ENCODE measurements at regions not wholly inside any gene's neighbourhood (a gene's known extent, or its start where the extent isn't known, plus 50 kb on each side); places are given as distances from the start of the nearest gene placed in this dataset.

DNA sequence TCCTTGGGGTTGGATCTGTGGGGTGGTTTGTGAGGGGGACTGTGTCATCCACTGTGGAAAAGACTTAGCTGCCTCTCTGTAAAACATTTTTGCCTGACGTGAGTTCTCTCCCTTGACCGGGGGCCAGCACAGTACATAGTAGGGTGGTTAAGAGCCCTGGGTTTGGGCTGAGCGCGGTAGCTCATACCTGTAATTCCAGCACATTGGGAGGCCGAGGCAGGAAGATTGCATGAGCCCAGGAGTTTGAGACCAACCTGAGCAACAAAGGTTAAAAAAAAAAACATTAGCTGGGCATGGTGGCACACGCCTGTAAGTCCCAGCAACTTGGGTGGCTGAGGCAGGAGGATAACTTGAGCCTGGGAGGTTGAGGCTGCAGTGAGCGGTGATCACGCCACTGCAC, 74.7 kb upstream of the WNT7B start:
- Histone ChIP-seq H3K27me3 (no peaks in the 10 kb centered on the region), H3K4me1 (peaks cover 0 to 83% (median 63%) of the 10 kb centered on the region in 4 donors), H3K36me3 (peaks cover 0 to 12% (median 0%) of the 10 kb centered on the region in 3 donors), H3K27ac (peak overlapping the region; percentile 98 to 99), H3K4me3 (no peak overlapping the region), H3K9me3 (no peaks in the 10 kb centered on the region)
- intact Hi-C loops (cut with DNase I; ENCODE audit: low total_unique reads), result no loop called here
- DNase-seq, result peak in 1 of 2 donors; percentile 19
- TF ChIP-seq, protein P1, sequence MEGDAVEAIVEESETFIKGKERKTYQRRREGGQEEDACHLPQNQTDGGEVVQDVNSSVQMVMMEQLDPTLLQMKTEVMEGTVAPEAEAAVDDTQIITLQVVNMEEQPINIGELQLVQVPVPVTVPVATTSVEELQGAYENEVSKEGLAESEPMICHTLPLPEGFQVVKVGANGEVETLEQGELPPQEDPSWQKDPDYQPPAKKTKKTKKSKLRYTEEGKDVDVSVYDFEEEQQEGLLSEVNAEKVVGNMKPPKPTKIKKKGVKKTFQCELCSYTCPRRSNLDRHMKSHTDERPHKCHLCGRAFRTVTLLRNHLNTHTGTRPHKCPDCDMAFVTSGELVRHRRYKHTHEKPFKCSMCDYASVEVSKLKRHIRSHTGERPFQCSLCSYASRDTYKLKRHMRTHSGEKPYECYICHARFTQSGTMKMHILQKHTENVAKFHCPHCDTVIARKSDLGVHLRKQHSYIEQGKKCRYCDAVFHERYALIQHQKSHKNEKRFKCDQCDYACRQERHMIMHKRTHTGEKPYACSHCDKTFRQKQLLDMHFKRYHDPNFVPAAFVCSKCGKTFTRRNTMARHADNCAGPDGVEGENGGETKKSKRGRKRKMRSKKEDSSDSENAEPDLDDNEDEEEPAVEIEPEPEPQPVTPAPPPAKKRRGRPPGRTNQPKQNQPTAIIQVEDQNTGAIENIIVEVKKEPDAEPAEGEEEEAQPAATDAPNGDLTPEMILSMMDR (IDR thresholded peaks at IDR 0.05), result no peak

DNA sequence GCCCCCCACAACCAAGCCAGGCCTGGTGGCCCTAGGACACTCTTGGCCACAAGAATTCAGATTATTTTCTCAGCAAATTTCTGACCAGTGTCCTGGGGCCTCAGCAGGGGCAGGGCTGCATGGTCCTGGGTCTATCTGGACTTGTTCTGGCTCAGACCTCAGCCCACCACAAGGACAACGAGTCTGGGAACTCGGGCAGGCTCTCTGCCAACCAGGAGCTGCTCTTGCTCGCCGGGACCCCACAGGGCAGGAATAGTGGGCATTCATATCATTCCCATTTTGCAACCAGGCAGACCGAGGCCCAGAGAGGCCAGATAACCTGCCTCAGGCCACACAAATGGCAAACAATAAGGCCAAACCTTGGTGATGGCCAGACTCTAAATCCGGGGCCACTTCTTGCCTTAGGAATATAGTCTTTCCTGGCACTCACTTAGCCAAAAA, 75.4 kb upstream of the WNT7B start:
- TF ChIP-seq, protein P1 (IDR thresholded peaks at IDR 0.05), result no peak
- H3K4me1 ChIP-seq, result peaks cover 0 to 83% (median 61%) of the 10 kb centered on the region in 4 donors
- no peaks in the 10 kb centered on the region for H3K9me3 ChIP-seq
- peak in 1 of 2 donors; percentile 68 for DNase-seq
- H3K27me3 ChIP-seq, result no peaks in the 10 kb centered on the region
- peaks cover 0 to 12% (median 0%) of the 10 kb centered on the region in 3 donors for H3K36me3 ChIP-seq
- peak overlapping the region; percentile 98 to 99 for H3K27ac ChIP-seq
- intact Hi-C loops (cut with DNase I; ENCODE audit: low total_unique reads), result no loop called here
- peak overlapping the region; percentile 84 to 96 for H3K4me3 ChIP-seq

DNA sequence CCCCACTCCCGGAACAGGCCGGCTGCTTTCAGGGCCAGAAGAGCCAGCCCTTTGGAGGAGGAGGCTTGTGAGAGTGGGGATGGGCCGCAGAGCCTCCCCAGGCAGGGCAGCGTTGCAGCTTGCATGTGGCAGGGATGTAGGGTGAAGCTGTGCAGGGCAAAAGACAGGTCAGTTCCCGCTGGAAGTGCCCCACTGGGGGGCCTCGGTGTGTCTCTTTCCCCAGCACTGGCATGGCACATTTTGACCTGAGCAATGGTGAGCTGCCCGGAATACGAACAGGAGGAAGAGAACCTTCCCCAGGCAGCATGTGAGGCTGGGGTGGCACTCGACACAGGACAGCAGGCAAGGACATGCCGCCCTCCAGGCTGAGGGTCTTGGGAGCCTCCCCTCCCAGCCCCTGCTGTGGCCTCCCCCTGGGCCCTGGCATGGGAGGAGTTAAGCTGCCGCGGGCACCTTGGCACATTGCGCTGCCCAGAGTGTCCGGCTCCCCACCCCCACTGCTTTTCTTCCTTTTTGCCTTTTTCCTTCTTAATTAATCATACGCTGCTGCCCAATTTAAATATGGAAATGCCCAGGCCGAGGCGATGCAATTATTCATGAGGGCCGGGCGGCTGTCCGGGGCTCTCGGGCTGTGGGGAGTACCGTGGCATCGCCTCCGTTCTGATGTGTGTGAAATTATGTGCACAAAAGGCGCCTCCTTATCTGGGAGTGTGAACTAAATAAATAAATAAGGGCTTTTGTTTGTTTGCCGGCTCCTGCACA, 76.0 kb upstream of the WNT7B start:
- peaks cover 0 to 12% (median 0%) of the 10 kb centered on the region in 3 donors for H3K36me3 ChIP-seq
- peak overlapping the region; percentile 98 to 99 for H3K27ac ChIP-seq
- intact Hi-C loops (cut with DNase I; ENCODE audit: low total_unique reads), result no loop called here
- H3K4me3 ChIP-seq, result peak overlapping the region; percentile 84 to 96
- no peaks in the 10 kb centered on the region for H3K27me3 ChIP-seq
- DNase-seq, result peak; percentile 55 to 85
- TF ChIP-seq, protein P1 (IDR thresholded peaks at IDR 0.05), result no peak
- no peaks in the 10 kb centered on the region for H3K9me3 ChIP-seq
- H3K4me1 ChIP-seq, result peaks cover 0 to 83% (median 57%) of the 10 kb centered on the region in 4 donors

DNA sequence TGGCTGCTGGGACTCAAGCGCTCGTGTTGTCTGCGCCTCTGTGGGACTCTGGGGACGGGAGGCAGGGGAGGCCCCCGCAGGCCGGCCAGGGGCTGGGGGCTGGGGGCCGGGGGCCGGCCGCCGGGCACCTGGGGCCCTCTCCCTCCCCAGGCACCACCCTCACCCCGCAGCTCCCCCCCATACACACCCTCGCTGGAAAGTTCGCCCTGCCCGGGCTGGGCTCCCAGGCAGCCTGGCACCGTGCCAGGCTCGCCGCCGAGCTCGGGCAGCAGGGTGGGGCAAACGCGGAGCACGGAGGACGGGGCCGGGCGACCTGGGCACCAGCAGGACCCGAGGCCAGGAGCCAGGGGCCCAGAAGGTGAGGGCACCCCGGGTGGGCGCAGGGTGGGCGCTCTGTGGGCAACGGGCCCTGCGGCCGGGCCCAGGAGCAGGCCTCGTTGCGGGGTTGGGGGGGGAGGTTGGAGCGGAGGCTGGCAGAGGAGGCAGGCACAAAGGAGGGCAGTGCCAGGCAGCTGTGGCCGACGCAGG, 76.7 kb upstream of the WNT7B start:
- H3K4me3 ChIP-seq, result peak overlapping the region; percentile 84 to 96
- H3K4me1 ChIP-seq, result peaks cover 0 to 81% (median 55%) of the 10 kb centered on the region in 4 donors
- H3K27ac ChIP-seq, result peak overlapping the region; percentile 98 to 99
- TF ChIP-seq, protein P1 (IDR thresholded peaks at IDR 0.05), result no peak
- no peaks in the 10 kb centered on the region for H3K27me3 ChIP-seq
- H3K9me3 ChIP-seq, result no peaks in the 10 kb centered on the region
- peaks cover 0 to 12% (median 0%) of the 10 kb centered on the region in 3 donors for H3K36me3 ChIP-seq
- intact Hi-C loops (cut with DNase I; ENCODE audit: low total_unique reads), result no loop called here
- DNase-seq, result peak; percentile 77 to 93

DNA sequence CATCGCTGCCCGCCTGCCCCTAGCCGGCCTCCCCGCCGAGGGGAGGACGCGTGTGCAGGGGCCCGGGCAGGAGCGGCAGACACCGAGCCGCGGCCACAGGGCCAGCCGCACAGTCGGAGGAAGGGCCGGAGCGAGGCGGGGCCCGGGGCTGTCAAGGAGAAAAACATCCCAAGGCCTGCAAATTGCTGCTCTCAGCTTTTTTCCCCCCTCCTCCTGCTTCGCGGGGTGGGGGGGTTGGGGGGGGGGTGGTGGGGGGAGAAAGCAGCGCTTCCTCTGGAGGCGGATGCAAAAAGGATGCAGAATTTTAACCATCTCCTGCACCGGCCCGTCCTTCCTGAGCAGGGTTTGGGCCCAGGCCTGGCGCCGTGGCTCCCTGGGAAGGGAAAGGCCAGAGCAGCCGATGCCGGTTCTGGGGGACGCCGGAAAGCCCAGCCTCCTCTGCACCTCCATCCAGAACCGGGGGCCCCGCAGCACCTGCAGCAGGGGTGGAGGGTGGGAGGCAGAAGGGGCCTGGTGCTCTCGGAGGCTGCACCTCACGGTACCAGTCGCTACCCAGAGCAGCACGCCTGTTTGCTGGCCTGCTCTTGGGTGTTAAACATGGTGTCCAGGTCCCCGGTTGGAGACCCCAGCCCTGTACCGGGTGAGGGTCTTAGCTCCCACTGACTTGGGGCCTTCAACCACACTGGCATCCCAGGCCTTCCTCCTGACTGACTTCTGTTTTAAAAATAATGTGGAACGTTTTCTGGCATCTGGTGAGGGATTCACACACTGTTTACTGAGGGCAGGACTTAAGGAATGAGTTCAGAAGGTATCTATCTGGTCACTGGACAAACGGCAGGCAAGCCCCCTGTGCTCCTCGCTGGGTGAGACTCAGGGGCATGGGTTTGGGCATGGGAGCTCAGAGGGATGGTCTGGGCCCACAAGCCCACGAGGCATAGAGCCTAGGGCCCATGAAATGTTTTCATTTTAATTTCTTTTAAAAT, 77.4 kb upstream of the WNT7B start:
- intact Hi-C loops (cut with DNase I; ENCODE audit: low total_unique reads), result no loop called here
- DNase-seq, result peak; percentile 67 to 86
- Histone ChIP-seq H3K27ac (peak overlapping the region; percentile 98 to 99), H3K4me3 (peak overlapping the region; percentile 84 to 96), H3K36me3 (peaks cover 0 to 12% (median 0%) of the 10 kb centered on the region in 3 donors), H3K4me1 (peaks cover 0 to 83% (median 62%) of the 10 kb centered on the region in 4 donors), H3K27me3 (no peaks in the 10 kb centered on the region), H3K9me3 (no peaks in the 10 kb centered on the region)
- TF ChIP-seq, protein P1 (IDR thresholded peaks at IDR 0.05), result no peak

Measured in tibial artery (tissue), 4 donors.